GM18508 (cell line): ENCODE measurements at regions not wholly inside any gene's neighbourhood (a gene's known extent, or its start where the extent isn't known, plus 50 kb on each side); places are given as distances from the start of the nearest gene placed in this dataset.
A peak's percentile ranks its signal among the peaks of the same experiment; 100 is the strongest.

Experiments used
- ATAC-seq: cut with Tn5 transposase; IDR thresholded peaks from one replicate; pipeline ENCODE4 v1.9.1; 2021; ENCODE audit warnings: moderate number of reproducible peaks; ENCODE audit not compliant: insufficient read depth, unreplicated experiment

GRCh38 chr2:64196963-64197362 is 52.7 kb upstream of the PELI1 start:
- no peak for ATAC-seq

DNA sequence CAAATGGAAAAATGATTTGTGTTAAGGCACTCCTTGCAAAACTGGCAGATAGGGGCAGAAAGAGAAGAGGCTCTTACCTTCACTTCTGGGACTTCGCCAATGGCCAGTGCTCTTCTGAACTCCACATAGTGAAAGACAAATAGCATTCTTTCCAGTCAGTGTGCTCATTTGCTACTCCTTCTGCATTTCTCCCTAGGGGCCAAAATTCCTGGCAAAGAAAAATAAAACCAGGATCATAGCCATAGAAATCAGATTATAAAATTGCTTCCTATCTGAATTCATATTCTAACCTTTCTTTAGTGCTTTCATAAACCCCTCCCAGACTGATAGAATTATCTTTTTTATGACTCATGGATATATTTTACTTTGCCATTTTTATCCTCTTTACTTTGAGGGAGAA is 56.9 kb upstream of the PELI1 start:
- ATAC-seq, result no peak

DNA sequence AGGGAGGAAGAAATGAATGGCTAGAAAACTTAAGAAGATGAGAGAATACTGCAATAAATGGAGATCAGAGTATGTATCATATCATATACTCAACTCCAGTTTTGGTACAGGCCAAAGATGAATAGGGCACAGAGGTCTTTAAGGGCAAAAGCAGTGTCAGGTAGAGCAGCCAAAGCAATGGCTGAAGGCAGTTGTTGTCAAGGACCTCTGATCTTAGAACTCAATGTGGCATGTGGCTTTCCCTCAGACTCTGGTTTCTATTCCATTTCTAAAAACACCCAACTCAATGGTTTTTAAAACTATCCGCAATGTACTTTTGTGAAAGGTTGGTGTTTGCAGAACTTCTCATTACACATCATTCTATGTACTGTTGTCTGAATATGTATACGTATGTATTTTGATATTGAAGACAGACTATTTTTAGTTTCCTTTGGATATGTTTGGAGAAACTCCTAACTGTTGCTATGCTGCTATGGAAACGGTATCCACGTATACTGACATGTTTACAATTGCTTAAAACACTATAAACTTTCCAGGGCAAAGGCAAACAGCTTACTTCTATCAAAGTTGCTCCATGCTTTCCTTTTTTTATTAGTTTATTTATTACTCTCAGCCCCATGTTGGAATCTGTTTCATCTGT is 58.1 kb upstream of the PELI1 start:
- ATAC-seq, result no peak

DNA sequence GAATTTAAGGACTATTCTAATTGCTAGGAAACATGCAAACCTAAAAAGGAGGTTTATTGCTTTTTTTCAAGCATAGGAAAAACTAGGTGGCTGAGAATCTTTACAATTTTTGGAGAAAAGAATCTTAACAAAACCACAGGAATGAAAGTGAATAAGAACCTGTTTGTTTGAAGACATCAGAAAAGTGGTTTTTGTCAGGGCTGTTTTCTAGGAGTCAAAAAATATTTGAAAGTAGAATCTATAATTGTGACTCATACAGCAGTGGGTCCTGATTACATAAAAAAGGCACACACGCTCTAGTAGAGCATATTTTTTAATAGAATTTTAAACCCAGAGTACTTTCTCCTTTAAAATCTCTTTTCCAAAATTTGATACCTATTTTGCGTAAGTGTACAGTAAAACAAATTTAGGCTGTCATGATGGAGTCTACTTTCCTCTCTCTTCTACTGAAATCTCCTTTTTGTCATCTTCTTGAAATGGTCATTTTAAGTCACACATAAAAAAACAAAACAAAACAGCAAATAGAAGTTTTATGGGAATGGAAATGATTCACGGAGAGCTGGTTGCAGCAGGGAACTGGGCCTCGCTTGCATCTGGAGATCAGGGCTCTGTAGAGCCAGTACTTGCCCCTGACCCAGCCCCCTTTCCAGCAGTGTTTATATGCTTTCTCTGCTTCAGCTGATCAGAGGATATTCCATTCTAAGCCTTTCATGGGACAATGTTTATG is 59.1 kb upstream of the PELI1 start:
- no peak for ATAC-seq

DNA sequence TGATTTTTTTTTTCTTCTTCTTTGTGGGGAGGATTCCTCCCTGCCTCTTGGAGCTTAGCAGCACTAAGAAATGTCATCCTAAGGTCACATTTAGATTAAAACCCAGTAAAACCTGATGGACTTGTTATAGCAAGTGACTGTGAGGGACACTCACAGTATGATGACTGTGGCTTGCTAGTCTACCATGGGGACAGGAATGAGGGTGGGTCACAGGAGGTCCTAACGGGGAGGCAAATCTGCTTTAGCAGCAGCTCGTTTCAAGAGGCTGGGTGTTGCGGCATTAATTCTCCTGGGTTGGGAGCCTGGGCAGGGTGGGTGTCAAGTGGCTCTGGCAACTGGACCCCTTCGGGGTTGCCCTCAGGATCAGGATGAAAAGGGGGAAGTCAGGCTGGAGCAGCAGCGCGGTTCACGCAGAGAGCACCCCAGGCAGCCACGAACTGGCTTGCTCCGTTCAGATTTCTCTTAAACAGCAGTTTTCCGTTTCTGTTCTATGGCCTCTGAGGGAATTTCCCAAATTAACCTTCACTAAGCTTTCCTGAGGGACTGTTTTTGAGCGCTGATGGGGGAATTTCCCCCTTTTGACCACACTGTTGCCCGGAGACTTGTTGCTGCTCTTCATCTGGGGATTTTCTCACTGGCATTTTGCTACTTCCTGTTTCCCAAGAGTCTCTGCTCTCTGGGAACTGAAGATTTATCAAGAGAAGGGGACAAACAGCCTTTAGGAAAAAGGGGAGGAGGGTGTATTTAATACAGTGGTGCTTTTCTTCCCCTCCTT is 59.8 kb upstream of the PELI1 start:
- peak; percentile 61 for ATAC-seq

DNA sequence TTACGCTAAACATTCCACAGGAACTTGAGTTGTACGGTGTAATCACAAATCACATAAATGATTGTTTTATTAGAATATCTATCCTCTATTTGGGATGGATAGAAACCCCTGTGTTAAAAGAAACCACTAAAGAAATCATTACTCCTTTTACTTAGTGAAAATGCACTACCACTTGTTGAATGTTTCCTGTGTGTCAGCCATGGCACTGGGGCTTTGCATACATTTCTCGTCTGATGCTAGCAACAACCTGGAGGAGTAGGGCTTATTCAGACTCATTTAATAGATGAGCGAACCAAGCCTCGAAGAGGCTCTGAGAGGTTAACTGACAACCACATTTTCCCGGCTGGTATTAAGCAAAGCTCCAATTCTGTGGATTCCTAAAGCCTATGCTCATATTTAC is 60.5 kb upstream of the PELI1 start:
- no peak for ATAC-seq

DNA sequence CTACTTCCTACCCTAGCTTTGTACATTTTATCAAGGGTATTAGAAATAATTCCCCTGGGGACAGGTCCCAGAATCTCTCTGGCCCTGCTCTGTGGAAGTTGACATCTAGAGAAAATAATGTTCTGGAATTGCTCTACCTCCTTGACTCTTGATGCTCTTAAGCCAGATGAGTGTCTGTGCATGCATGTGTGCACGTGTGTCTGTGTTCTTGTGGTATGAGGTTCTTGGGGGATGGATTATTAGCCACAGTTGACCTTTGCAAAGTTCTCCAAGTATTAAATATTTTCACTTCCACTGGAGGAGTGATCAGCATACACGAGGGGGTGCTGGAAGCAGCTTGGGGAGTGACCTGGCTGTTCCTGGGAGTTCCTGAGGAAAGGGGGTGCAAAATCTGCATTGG is 61.2 kb upstream of the PELI1 start:
- no peak for ATAC-seq

DNA sequence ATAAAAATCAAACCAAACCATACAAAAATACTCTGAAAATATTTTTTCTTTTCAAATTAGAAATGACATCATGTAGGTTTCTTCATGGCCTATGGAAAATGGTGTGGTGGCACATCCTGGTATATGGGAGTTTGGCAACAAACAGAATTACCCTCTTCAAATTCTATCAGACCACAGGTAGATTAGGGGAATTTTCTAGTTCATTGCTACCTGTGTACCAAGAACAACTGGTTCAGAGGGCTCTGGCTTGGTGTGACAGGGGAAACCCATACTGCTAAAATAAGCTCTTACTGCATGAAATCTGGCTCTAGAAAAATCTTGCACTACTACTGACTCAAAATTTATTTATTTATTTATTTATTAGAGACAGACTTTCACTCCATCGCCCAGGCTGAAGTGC is 63.4 kb upstream of the PELI1 start:
- no peak for ATAC-seq

GRCh38 chr2:64210816-64211215 is 66.6 kb upstream of the PELI1 start:
- no peak for ATAC-seq

GRCh38 chr2:64211276-64211921 is 67.2 kb upstream of the PELI1 start:
- no peak for ATAC-seq

DNA sequence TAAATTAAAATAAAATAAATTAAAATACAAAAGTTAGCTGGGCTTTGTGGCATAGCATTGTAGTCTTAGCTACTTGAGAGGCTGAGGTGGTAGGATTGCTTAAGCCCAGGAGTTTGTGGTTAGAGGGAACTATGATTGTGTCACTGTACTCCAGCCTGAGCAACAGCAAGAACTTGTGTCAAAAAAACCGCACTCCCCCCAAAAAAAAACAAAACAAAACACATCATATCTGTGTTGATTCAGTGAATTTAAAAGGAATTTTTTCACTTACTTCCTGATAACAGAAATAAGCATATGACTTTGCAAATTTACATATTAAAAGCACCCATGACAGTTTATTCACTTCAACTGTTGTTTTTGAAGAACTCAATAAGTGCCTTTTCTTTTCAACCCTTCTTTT is 68.1 kb upstream of the PELI1 start:
- no peak for ATAC-seq

DNA sequence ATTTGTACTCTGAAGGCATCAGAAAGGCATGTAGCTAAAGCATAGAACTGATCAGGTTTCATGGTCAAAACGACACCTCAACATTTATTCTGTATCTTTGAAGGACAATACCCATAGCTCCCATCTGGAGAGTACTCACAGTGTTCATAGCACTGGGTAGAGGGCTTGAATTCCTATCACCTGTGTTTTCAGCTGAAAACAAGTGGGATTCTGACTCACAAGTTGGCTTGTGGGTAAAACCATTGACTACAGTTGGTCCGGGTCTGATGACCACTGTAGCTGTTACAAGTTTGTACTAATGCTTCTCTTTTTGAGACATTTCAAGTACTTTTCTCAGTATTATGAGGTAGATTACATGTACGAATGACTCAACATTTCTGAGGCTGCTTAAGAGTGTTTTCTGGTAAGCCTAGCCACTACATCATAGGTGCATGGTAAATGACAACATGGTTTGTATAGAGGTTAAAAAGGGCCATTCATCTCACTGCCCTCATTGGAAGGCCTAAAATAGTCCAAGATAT is 68.6 kb upstream of the PELI1 start:
- ATAC-seq, result no peak

DNA sequence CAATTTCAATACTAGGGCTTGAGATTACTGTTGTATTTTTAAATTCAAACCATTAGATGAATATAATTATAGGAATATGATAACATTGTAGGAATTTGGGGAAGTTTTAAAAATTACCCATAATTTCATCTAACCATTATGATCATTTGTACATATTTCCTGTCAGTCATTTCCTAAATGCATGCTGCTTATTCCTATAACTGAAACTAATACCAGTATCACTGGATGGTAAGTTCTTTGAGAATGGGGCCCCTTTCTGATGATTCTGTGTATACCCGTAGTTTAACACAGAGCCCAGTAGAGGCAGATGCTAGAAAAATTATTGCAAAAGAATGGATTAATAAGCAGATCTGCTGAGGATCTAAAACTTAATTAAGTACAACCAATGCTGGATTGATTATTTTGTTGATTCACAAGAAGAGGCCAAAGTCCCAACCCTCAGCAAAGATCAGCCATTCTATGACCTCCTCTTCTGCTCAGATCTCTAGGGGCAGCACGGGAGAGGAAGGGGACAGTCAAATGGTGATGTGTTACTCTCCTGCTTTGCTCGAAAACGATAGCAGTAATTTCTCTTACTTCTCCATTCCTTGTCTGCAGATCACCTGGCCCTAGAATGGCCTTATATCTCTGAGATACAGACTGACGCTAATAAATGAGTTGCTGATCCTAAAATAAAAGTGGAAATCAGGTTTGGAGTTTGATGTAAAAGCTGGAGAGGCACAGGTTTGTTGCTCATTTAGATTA is 69.5 kb upstream of the PELI1 start:
- peak; percentile 20 for ATAC-seq

- peak; percentile 34 for ATAC-seq
Observed at GRCh38 chr2:64214281-64215115, 70.3 kb upstream of the PELI1 start.

DNA sequence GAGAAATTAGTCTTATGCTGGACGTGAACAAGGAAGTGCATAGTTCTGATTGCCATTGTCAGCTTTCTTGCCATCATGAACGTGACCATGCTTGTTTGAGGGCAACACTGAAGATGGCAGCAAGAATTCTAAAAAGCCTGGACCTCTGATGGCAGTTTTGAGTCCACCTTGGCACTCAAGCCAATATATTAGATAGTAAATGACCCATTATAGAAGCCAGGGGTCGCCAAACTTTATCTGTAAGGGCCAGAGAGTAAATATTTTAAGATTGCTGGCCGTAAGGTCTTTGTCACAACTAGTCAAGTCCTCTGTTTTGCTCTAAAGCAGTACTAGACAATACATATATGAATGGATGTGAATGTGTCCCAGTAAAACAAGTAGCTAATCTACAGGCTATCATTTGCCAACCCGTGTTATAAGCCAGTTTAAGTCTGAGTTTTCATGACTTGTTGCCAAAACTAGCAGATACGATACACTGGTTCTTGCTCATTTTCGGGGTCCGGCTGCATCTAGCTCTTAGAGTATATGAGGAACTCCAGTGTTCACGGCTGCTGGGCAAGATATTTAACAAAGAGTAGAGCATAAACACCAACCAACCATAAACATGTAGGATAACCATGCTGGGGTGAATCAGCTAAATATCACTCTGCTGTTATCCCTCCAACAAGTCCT is 73.1 kb upstream of the PELI1 start:
- ATAC-seq, result no peak

DNA sequence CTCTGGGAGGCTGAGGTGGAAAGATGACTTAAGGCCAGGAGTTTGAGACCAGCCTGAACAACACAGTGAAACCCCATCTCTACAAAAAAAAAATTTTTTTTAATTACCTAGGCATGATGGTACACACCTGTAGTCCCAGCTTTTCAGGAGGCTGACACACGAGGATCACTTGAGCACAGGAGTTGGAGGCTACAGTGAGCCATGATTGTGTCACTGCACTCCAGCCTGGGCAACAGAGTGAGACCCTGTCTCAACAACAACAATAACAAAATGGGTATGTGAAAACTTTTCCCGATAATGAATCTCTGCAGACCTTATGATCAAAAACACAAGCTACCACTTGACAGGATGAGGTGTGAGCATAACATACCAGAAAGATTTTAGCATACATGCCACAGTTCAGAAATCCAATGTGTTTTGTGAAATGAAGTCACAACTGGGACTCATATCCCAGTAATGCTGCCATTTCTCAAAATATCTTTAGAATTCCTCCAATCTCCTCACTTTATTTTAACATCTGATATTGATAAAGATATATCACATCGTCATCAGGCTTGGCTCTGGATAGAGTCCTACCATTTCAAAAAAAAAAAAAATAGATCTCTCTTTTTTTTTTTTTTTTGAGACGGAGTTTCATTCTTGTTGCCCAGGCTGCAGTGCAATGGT is 74.0 kb upstream of the PELI1 start:
- ATAC-seq, result no peak

- no peak for ATAC-seq
Observed at GRCh38 chr2:64219149-64219548, 74.9 kb upstream of the PELI1 start.

DNA sequence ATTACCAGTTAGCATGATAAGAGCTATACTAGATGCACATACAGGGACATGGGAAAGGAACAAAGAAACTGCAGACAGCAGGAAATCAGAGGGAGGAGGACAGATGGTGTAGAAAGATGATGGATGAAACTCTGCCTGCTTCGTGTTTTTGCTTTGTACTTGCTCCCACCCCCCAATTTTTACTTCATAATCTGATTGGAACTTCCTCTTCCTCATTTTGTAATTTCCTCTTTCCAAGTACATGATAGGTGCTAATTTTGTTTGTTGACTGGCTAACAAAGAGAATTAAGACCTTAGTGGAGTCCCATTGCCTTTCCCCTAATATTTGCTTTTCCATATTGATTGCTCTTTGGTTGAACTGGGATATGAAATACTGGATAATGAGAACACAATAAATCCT is 76.0 kb upstream of the PELI1 start:
- ATAC-seq, result no peak
